GM12878 (cell line): ENCODE measurements at regions not wholly inside any gene's neighbourhood (a gene's known extent, or its start where the extent isn't known, plus 50 kb on each side); places are given as distances from the start of the nearest gene placed in this dataset.

ENCODE experiments used
- BMI1 ChIP-seq: fragments of 450-650 bp; IDR thresholded peaks from 2 replicates; pipeline ENCODE4 v1.6.1; 2016; ENCODE audit warnings: mild to moderate bottlenecking, moderate library complexity, borderline replicate concordance
- CREB1 ChIP-seq: IDR thresholded peaks from 2 replicates; pipeline ENCODE4 v1.6.1; 2012; ENCODE audit warnings: low read depth, mild to moderate bottlenecking, inconsistent platforms
- DPF2 ChIP-seq: fragments of 450-650 bp; IDR thresholded peaks from 2 replicates; pipeline ENCODE4 v1.6.1; 2017; ENCODE audit warnings: mild to moderate bottlenecking
- FOXK2 ChIP-seq: fragments of 450-650 bp; IDR thresholded peaks from 2 replicates; pipeline ENCODE4 v1.6.1; 2017; ENCODE audit warnings: mild to moderate bottlenecking, moderate library complexity
- HSF1 ChIP-seq: fragments of 150-350 bp; IDR thresholded peaks from 2 replicates; pipeline ENCODE4 v1.6.1; 2014; ENCODE audit warnings: mild to moderate bottlenecking, low read depth, low read length
- KDM1A ChIP-seq: fragments of 200-600 bp; sonication (generic); IDR thresholded peaks from 2 replicates; pipeline ENCODE4 v1.6.1; 2016; ENCODE audit warnings: borderline replicate concordance
- MEF2A ChIP-seq: IDR thresholded peaks from 2 replicates; pipeline ENCODE4 v1.6.1; 2011; ENCODE audit warnings: low read depth, mild to moderate bottlenecking, low read length, moderate library complexity; ENCODE audit not compliant: insufficient read depth
- NFIC ChIP-seq: IDR thresholded peaks from 2 replicates; pipeline ENCODE4 v1.6.1; 2012; ENCODE audit warnings: low read depth, mild to moderate bottlenecking, inconsistent platforms, low read length, moderate library complexity
- SMAD1 ChIP-seq: fragments of 450-650 bp; IDR thresholded peaks from 2 replicates; pipeline ENCODE4 v1.6.1; 2018; ENCODE audit warnings: mild to moderate bottlenecking, low read depth; ENCODE audit not compliant: partially characterized antibody
- SREBF2 ChIP-seq: IDR thresholded peaks from 2 replicates; pipeline ENCODE4 v1.6.1; 2012; ENCODE audit warnings: mild to moderate bottlenecking, low read length
- TBL1XR1 ChIP-seq: IDR thresholded peaks from 2 replicates; pipeline ENCODE4 v1.6.1; 2012; ENCODE audit warnings: low read depth, low read length, improper control_type of control experiment
- YY1 ChIP-seq: IDR thresholded peaks from 2 replicates; pipeline ENCODE4 v1.6.1; 2011; ENCODE audit warnings: low read depth, mild to moderate bottlenecking, low read length
- ZBTB4 ChIP-seq: fragments of 450-650 bp; formaldehyde crosslinking; IDR thresholded peaks from 2 replicates; pipeline ENCODE4 v1.4.0; 2022; ENCODE audit warnings: mild to moderate bottlenecking, moderate library complexity
- ZNF207 ChIP-seq: fragments of 450-650 bp; IDR thresholded peaks from 2 replicates; pipeline ENCODE4 v1.6.1; 2014; ENCODE audit warnings: antibody characterized with exemption, mild to moderate bottlenecking, borderline replicate concordance
- TF ChIP-seq, protein P1 (sequence below): fragments of 450-650 bp; IDR thresholded peaks from 2 replicates; pipeline ENCODE4 v1.6.1; 2016; ENCODE audit warnings: mild to moderate bottlenecking

- peak; percentile 78 for TF ChIP-seq NFIC
- no peak for TF ChIP-seq KDM1A
- TF ChIP-seq, protein P1, sequence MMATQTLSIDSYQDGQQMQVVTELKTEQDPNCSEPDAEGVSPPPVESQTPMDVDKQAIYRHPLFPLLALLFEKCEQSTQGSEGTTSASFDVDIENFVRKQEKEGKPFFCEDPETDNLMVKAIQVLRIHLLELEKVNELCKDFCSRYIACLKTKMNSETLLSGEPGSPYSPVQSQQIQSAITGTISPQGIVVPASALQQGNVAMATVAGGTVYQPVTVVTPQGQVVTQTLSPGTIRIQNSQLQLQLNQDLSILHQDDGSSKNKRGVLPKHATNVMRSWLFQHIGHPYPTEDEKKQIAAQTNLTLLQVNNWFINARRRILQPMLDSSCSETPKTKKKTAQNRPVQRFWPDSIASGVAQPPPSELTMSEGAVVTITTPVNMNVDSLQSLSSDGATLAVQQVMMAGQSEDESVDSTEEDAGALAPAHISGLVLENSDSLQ = no peak
- no peak for TF ChIP-seq BMI1
- TF ChIP-seq SREBF2 = no peak
- no peak for TF ChIP-seq MEF2A
- peak; percentile 49; the same call in 1 of the 2 replicates for TF ChIP-seq DPF2
- no peak for TF ChIP-seq FOXK2
- peak; percentile 54; the same call in 1 of the 2 replicates for TF ChIP-seq CREB1
- no peak for TF ChIP-seq HSF1
- TF ChIP-seq ZBTB4 (CRISPR knock-in tag) = no peak
- no peak for TF ChIP-seq TBL1XR1
- no peak for TF ChIP-seq SMAD1
- no peak for TF ChIP-seq ZNF207
- TF ChIP-seq YY1 = no peak
- TF ChIP-seq, all 136 proteins: peak for 18
These were observed 57.2 kb upstream of the PUDP start (continued) for GRCh38 chrX:7205037-7205577.
